Mammary epithelial cell (primary cell): ENCODE measurements at regions not wholly inside any gene's neighbourhood (a gene's known extent, or its start where the extent isn't known, plus 50 kb on each side); places are given as distances from the start of the nearest gene placed in this dataset.

Source experiments
- EZH2 ChIP-seq: IDR thresholded peaks from 2 replicates; pipeline ENCODE4 v1.6.1; 2012; ENCODE audit warnings: low read length, inconsistent platforms, borderline replicate concordance
- TF ChIP-seq, protein P1 (sequence below), 2 donors: IDR thresholded peaks in 1 of 2; conservative IDR thresholded peaks in 1 of 2; 2 replicates each; pipeline ENCODE4 v1.5.1; 2011 to 2012; ENCODE audit warnings: inconsistent platforms in 2 of 2, low read length in 2 of 2, mild to moderate bottlenecking in 2 of 2, control low read depth in 1 of 2, low read depth in 1 of 2; ENCODE audit not compliant: insufficient read depth in 1 of 2; ENCODE audit errors: extremely low read depth in 1 of 2

DNA sequence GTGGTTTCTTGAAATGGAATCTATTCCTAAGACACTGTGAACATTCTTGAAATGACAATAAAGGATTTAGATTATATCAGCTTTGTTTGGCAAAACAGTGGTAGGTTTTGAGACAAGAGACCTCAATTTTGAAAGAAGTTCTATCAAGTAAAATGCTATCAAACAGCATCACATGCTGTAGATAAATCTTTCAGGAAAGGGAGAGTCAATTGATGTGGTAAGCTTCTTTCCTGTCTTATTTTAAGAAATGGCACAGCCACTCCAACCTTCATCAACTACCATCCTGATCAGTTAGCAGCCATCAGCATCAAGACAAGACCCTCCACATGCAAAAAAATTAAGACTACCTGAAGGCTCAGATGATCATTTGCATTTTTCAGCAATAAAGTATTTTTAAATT lies 495.4 kb downstream of the TRIB2 start:
- TF ChIP-seq, protein P1, sequence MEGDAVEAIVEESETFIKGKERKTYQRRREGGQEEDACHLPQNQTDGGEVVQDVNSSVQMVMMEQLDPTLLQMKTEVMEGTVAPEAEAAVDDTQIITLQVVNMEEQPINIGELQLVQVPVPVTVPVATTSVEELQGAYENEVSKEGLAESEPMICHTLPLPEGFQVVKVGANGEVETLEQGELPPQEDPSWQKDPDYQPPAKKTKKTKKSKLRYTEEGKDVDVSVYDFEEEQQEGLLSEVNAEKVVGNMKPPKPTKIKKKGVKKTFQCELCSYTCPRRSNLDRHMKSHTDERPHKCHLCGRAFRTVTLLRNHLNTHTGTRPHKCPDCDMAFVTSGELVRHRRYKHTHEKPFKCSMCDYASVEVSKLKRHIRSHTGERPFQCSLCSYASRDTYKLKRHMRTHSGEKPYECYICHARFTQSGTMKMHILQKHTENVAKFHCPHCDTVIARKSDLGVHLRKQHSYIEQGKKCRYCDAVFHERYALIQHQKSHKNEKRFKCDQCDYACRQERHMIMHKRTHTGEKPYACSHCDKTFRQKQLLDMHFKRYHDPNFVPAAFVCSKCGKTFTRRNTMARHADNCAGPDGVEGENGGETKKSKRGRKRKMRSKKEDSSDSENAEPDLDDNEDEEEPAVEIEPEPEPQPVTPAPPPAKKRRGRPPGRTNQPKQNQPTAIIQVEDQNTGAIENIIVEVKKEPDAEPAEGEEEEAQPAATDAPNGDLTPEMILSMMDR (conservative IDR thresholded peaks at IDR 0.05 in 1 of 2, IDR thresholded peaks at IDR 0.05 in 1 of 2; ENCODE audit: extremely low read depth in 1 of 2, insufficient read depth in 1 of 2, low read depth in 1 of 2, low read length in 2 of 2) = no peak
- TF ChIP-seq EZH2 = no peak
